ENCODE measurements at regions not wholly inside any gene's neighbourhood (a gene's known extent, or its start where the extent isn't known, plus 50 kb on each side); places are given as distances from the start of the nearest gene placed in this dataset.

DNA sequence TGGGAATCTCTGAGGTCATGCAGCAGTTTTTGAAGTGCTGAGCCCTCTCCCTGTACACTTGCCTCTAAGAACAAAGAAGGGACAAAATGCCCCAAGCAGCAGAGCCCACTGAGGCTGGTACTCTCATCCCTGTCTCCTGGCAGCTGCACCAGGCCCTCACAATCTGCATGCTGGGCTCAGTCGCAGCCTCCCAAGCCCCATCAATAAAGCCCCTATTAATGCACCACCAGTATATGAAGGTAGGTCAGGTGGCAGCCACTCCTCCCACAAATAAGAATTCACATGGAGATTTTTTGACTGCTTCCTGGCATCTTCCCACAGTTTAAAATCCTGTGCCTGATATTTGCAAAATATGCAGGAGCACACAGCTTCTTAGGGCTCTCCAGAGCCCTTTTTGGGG lies 181.2 kb upstream of the PALMD start:
- TF ChIP-seq, protein P1, sequence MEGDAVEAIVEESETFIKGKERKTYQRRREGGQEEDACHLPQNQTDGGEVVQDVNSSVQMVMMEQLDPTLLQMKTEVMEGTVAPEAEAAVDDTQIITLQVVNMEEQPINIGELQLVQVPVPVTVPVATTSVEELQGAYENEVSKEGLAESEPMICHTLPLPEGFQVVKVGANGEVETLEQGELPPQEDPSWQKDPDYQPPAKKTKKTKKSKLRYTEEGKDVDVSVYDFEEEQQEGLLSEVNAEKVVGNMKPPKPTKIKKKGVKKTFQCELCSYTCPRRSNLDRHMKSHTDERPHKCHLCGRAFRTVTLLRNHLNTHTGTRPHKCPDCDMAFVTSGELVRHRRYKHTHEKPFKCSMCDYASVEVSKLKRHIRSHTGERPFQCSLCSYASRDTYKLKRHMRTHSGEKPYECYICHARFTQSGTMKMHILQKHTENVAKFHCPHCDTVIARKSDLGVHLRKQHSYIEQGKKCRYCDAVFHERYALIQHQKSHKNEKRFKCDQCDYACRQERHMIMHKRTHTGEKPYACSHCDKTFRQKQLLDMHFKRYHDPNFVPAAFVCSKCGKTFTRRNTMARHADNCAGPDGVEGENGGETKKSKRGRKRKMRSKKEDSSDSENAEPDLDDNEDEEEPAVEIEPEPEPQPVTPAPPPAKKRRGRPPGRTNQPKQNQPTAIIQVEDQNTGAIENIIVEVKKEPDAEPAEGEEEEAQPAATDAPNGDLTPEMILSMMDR (IDR thresholded peaks at IDR 0.05; ENCODE audit: extremely low read depth, missing control alignments): no peak
- no peak for DNase-seq (ENCODE audit: low spot score)

DNA sequence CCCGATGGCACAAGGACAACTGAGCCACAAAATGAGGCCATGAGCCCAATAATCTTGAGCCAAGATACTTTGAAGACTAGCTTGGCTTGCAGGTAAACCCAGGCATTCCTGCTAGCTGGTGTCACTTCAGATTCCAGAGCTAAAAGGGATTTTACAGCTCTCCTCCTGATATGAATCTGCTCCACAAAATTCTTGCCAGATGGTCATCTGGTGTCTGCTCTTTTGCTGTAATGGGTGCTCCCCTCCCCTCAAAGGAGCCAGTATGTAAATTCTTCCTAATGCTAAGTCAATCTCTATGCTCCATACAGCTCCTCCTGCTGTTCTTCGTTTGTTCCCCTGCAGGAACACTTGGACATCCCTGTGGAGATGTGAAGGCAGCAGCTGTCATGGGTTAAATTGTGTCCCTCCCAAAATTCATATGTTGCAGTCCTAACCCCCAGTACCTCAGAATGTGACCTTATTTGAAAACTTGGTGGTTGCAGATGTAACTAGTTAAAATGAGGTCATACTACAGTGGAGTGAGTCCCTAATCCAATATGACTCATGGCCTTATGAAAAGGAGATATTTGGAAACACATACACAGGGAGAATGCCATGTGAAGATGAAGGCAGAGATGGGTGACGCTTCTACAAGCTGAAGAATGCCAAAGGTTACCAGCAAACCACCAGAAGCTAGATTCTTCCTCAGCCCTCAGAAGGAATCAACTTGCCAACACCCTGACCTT lies 180.6 kb upstream of the PALMD start:
- TF ChIP-seq, protein P1 (IDR thresholded peaks at IDR 0.05; ENCODE audit: extremely low read depth, missing control alignments): no peak

DNA sequence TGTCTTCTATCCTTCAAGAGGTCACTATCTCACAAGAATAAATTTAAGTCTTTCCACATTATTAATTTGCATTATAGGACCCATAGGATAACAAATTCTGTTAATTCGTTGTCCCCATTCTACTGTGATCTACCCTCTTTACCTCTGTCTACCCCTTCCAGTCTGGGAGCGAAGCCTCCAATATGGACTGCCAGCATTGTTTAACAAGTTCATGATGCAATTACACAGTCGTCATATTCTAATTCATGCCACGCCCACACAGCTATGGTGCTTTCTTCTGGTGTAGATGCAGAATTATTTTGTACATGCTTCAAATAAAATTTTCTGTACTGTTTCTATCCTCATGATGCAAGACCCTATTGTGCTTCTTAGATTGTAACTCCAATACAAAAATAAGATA lies 178.3 kb upstream of the PALMD start:
- DNase-seq (ENCODE audit: low spot score): no peak
- TF ChIP-seq, protein P1 (IDR thresholded peaks at IDR 0.05; ENCODE audit: extremely low read depth, missing control alignments): no peak

More for the DNA sequence above, 180.6 kb upstream of the PALMD start:
- no peak for DNase-seq (ENCODE audit: low spot score)

DNA sequence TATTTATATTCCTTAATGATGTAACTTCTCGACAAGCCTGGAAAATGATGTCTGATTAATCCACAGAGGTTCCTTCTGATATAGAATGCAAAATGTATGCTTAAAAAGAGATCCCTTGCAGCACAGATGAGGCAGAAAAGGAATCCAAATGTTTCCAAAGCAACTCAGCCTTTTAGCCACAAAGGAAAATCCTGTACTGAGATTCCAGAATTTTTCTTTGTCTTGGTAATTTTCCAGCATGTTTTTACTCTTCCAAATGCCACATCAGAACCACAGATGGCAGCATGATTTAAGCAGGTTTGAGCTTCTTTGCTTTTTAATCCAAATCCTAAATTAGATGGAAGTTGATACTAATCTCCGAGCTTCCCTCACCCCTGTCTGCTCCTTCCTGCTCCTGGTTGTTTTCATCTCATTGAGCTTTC lies 176.4 kb upstream of the PALMD start:
- DNase-seq (ENCODE audit: low spot score): no peak

DNA sequence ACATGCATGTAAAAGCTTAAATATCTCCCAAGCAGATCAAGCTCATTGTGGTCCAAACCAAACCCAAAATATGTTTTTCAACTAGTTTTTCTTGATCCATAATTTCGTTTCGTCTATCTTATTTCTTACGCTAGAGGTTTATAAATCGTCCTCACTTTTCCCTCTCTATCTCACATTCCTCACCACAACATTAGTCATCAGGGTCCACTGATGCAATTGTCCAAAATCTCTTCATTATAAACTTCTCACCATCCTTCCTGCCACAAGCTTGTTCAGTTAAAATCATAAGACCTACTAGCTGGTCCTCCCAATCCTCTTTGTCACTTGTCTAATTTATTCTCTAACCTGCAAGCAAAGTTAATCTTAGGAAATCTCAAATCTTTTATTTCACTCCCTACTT lies 173.0 kb upstream of the PALMD start:
- TF ChIP-seq, protein P1 (IDR thresholded peaks at IDR 0.05; ENCODE audit: extremely low read depth, missing control alignments): no peak
- no peak for DNase-seq (ENCODE audit: low spot score)

More for the DNA sequence above, 176.4 kb upstream of the PALMD start:
- TF ChIP-seq, protein P1 (IDR thresholded peaks at IDR 0.05; ENCODE audit: extremely low read depth, missing control alignments): no peak

DNA sequence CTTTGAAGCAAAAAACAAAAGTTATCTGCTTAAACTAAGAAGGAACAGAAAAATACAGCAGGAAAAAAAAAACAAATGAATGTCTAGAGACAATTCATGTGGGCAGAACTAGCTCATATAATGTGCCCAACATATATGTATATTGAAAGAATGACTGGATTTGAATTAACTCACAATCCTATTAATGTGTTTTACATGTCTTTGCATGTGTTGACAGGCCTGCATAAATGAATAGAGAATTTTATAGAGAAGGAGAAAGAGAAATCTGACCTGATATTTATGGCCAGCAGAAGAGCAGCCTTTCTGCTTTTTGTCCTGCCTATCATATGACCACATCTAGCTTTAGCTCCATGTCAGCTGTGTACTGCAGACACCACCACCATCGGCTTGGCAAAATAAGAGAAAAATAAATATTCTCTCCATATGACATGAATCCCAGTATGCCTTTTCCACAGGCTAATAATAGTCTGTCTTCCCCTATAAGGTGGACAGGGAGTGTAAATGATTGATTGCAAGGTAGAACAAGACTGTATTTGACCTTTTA lies 171.5 kb upstream of the PALMD start:
- no peak for DNase-seq (ENCODE audit: low spot score)
- TF ChIP-seq, protein P1 (IDR thresholded peaks at IDR 0.05; ENCODE audit: extremely low read depth, missing control alignments): no peak

DNA sequence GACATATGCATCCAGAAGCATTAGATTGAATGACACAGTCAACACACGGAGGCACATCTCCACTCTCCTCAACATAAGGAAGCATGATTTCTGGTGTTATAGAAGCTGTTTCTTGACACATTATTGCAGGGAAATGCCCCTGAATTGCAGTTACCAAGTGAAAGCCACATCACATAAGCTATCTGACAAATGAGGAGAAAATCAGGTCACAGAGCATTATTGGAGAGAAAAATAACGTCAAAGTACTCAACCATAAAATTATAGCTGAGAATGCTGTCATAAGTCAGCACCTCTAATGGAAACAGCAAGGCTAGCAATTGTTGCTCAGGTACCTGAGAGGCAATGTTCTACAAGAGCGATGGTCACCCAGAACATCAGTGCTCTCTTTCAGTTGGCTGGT lies 169.9 kb upstream of the PALMD start:
- TF ChIP-seq, protein P1 (IDR thresholded peaks at IDR 0.05; ENCODE audit: extremely low read depth, missing control alignments): no peak
- DNase-seq (ENCODE audit: low spot score): no peak

Data from GM20000 (cell line).